BLaER1 (cell line): ENCODE measurements at regions not wholly inside any gene's neighbourhood (a gene's known extent, or its start where the extent isn't known, plus 50 kb on each side); places are given as distances from the start of the nearest gene placed in this dataset.

ENCODE experiments used
- H3K27ac ChIP-seq: shearing (Covaris generic); formaldehyde crosslinking; 2 replicates; pipeline ENCODE4 v1.8.1; 2022
- H3K27me3 ChIP-seq: shearing (Covaris generic); formaldehyde crosslinking; 2 replicates; pipeline ENCODE4 v1.8.1; 2022
- H3K36me3 ChIP-seq: shearing (Covaris generic); formaldehyde crosslinking; 2 replicates; pipeline ENCODE4 v1.8.1; 2022
- H3K4me1 ChIP-seq: shearing (Covaris generic); formaldehyde crosslinking; 2 replicates; pipeline ENCODE4 v1.8.1; 2022
- H3K4me2 ChIP-seq: shearing (Covaris generic); formaldehyde crosslinking; 2 replicates; pipeline ENCODE4 v1.8.1; 2022
- H3K4me3 ChIP-seq: shearing (Covaris generic); formaldehyde crosslinking; 2 replicates; pipeline ENCODE4 v1.8.1; 2022
- H3K9ac ChIP-seq: shearing (Covaris generic); formaldehyde crosslinking; 2 replicates; pipeline ENCODE4 v1.8.1; 2022
- H3K9me3 ChIP-seq: shearing (Covaris generic); formaldehyde crosslinking; 2 replicates; pipeline ENCODE4 v1.8.1; 2022
- H4K20me1 ChIP-seq: shearing (Covaris generic); formaldehyde crosslinking; 2 replicates; pipeline ENCODE4 v1.8.1; 2022
- Cebpa-rat ChIP-seq: shearing (Covaris generic); IDR thresholded peaks from 2 replicates; pipeline ENCODE4 v1.8.1; 2022

DNA sequence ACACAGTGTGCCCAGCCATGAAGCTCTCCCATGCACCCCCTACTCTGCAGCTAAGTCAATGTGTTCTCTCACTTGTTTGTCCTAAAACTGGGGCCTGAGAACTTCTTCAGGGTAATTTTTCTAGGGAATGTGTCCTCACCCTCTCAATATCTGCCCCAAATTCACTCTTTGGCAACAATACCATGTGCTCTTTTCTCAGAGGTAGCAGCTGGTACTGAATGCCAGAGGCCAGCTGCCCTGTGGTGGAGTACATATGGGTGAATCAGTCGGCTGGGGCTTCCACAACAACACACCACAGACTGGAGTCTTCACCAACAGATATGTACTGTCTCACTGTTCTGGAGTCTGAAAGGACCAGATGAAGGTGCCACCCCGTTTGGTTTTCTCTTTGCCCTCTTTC lies 97.7 kb upstream of the TOP3B start:
- no peaks in the 10 kb centered on the region for H3K27me3 ChIP-seq
- H3K4me3 ChIP-seq = no peak overlapping the region

GRCh38 chr22:22079404-22080148 lies 97.0 kb upstream of the TOP3B start:
- Histone ChIP-seq H3K27me3 (no peaks in the 10 kb centered on the region), H4K20me1 (no peaks in the 10 kb centered on the region), H3K36me3 (no peaks in the 10 kb centered on the region), H3K4me2 (no peak overlapping the region), H3K4me3 (no peak overlapping the region), H3K27ac (no peak overlapping the region), H3K9me3 (no peaks in the 10 kb centered on the region), H3K9ac (no peak overlapping the region), H3K4me1 (no peaks in the 10 kb centered on the region)
- TF ChIP-seq Cebpa-rat = no peak

More for the DNA sequence above, 97.7 kb upstream of the TOP3B start:
- no peak overlapping the region for H3K27ac ChIP-seq
- no peaks in the 10 kb centered on the region for H3K9me3 ChIP-seq
- H3K4me2 ChIP-seq = no peak overlapping the region
- H4K20me1 ChIP-seq = no peaks in the 10 kb centered on the region
- no peak overlapping the region for H3K9ac ChIP-seq
- no peaks in the 10 kb centered on the region for H3K4me1 ChIP-seq
- no peak for TF ChIP-seq Cebpa-rat
- H3K36me3 ChIP-seq = no peaks in the 10 kb centered on the region

DNA sequence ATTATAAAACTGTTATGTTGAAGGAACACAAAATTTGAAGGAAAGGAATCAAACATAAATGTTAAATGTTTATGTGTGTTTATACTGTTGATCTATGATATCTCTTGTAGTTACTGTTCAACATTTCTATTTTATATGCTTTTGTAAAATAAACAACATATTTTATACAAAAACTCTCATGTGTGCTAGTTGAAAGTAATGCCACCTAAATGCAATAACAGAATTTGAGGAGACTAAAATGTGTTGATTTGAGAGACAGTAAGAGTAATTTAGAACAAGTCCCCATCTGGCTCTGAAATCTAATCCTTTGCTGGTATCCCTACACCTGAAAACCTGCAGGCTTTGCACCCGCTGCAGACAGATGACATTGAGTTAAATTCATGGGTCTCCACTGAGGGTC lies 95.7 kb upstream of the TOP3B start:
- no peak overlapping the region for H3K9ac ChIP-seq
- no peak overlapping the region for H3K4me2 ChIP-seq
- no peaks in the 10 kb centered on the region for H3K4me1 ChIP-seq
- H3K4me3 ChIP-seq = no peak overlapping the region
- no peaks in the 10 kb centered on the region for H3K36me3 ChIP-seq
- H3K27ac ChIP-seq = no peak overlapping the region
- H4K20me1 ChIP-seq = no peaks in the 10 kb centered on the region
- H3K27me3 ChIP-seq = no peaks in the 10 kb centered on the region
- H3K9me3 ChIP-seq = no peaks in the 10 kb centered on the region
- TF ChIP-seq Cebpa-rat = no peak

DNA sequence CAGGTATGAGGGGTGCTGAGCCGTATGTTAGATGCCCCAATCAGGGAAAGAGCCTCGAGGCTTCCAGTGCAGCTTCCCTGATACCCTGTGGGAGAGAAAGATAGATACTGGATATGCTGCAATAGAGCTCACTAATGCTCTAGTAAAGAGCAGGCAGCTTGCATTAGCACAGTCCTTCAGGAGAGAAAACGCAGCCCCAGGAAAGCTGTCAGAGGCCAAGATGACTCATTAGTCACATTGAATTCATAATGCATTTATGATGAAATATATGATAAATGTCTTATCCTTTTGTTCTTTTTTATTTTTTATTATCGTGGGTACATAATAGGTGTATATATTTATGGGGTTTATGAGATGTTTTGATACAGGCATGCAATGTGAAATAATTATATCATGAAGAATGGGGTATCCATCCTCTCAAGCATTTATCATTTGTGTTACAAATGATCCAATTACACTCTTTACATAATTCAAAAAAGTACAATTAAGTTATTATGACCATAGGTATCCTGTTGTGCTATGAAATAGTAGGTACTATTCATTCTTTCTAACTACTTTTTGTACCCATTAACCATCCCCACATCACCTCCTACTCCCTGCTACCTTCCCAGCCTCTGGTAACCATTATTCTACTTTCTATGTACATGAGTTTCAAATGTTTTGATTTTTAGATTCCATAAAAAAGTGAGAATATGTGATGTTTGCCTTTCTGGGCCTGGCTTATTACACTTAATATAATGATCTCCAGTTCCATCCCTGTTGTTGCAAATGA lies 94.5 kb upstream of the TOP3B start:
- no peaks in the 10 kb centered on the region for H4K20me1 ChIP-seq
- H3K27me3 ChIP-seq = no peaks in the 10 kb centered on the region
- H3K27ac ChIP-seq = no peak overlapping the region
- H3K36me3 ChIP-seq = no peaks in the 10 kb centered on the region
- no peaks in the 10 kb centered on the region for H3K9me3 ChIP-seq
- no peaks in the 10 kb centered on the region for H3K4me1 ChIP-seq
- no peak overlapping the region for H3K9ac ChIP-seq
- no peak overlapping the region for H3K4me2 ChIP-seq
- H3K4me3 ChIP-seq = no peak overlapping the region
- no peak for TF ChIP-seq Cebpa-rat

DNA sequence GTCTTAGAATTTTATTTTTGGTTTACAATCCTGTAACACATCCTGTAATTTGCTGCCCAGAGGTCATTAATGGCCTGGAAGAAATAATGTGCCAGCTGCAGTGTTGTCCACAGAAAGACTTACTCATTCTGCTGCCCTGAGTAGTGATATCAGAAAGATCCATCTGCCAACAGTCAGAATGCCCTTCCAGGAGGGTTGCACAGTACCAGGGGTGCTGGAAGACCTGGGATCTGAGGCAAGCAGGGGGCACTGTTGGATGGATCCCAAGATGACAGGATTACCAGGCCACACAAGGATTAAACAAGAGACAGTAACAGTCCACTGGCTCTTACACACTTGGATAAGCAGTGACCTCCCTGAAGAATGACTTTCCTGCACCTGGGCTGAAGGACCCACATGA lies 93.8 kb upstream of the TOP3B start:
- no peak for TF ChIP-seq Cebpa-rat
- no peaks in the 10 kb centered on the region for H3K4me1 ChIP-seq
- no peak overlapping the region for H3K27ac ChIP-seq
- no peaks in the 10 kb centered on the region for H3K9me3 ChIP-seq
- no peak overlapping the region for H3K9ac ChIP-seq
- no peaks in the 10 kb centered on the region for H3K27me3 ChIP-seq
- H3K36me3 ChIP-seq = no peaks in the 10 kb centered on the region
- H3K4me3 ChIP-seq = no peak overlapping the region
- H4K20me1 ChIP-seq = no peaks in the 10 kb centered on the region
- no peak overlapping the region for H3K4me2 ChIP-seq

DNA sequence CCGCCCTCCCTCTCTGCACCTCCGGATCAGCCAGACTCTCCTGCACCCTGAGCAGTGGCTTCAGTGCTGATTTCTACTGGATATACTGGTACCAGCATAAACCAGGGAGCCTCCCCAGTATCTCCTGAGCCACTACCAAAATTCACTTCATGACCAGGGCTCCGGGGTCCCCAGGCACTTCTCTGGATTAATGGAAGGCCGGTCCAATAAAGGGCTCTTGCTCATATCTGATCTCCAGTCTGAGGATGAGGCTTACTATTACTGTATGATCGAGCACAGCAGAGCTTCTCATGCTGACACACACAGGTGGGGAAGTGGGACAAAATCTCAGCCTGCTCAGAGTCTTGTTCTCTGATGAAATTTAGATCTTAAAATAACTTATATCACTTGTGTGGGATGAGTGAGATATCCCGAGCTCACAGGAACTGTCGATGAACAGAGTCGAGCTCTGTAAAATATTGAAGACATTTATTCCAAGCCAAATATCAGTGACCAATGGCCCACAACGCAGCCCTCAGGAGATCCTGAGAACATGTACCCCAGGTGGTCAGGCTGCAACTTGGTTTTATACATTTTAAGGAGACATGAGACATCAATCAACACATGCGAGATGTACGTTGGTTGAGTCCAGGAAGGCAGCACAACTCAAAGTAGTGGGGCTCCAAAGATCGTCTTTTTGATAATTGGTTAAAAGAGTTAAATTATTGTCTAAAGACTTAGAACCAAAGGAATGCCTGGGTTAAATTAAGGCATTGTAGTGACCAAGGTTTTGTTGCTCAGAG lies 93.0 kb upstream of the TOP3B start:
- Histone ChIP-seq H3K9ac (no peak overlapping the region), H3K9me3 (no peaks in the 10 kb centered on the region), H3K4me1 (no peaks in the 10 kb centered on the region), H3K36me3 (no peaks in the 10 kb centered on the region), H3K27ac (no peak overlapping the region), H3K4me3 (no peak overlapping the region), H3K27me3 (no peaks in the 10 kb centered on the region), H3K4me2 (no peak overlapping the region), H4K20me1 (no peaks in the 10 kb centered on the region)
- TF ChIP-seq Cebpa-rat = no peak

DNA sequence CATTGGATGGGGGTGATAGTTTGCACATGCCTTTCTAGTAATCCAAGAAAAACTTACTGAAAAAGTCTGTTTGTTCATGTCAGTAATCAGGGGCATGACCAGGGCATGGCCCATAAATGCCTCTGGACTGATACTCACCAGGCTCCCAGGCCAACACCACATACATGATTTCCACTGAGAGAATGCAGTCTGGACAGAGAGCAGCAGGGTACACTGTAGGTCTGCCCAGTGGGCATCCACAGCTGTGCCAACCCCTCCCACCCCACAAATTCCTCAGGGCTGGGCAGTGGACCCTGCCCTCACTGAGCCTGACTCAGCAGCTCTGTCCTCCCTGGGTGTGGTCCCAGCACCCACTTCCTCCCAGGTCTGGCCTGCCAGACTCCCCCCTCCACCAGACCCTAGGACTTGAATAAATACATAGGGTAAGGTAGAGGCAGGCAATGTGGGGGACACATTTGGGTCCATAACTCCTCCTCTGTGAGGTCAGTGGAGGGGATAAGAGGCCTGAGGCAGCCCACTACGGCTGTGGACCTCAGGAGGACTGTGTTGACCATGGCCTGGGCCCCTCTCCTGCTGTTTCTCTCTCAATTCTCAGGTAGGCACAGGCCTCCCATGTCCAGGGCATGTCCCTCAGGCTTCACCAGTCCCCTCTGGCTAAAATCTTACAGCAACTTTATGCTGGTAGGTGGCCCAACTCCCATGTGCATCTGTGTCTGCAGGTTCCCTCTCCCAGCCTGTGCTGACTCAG lies 92.2 kb upstream of the TOP3B start:
- Histone ChIP-seq H3K27ac (no peak overlapping the region), H3K4me2 (no peak overlapping the region), H3K27me3 (no peaks in the 10 kb centered on the region), H3K36me3 (no peaks in the 10 kb centered on the region), H3K9me3 (no peaks in the 10 kb centered on the region), H4K20me1 (no peaks in the 10 kb centered on the region), H3K4me1 (0 out of 2 replicates have a peak, but pooled peaks cover 2% of the 10 kb centered on the region), H3K9ac (no peak overlapping the region), H3K4me3 (no peak overlapping the region)
- no peak for TF ChIP-seq Cebpa-rat

DNA sequence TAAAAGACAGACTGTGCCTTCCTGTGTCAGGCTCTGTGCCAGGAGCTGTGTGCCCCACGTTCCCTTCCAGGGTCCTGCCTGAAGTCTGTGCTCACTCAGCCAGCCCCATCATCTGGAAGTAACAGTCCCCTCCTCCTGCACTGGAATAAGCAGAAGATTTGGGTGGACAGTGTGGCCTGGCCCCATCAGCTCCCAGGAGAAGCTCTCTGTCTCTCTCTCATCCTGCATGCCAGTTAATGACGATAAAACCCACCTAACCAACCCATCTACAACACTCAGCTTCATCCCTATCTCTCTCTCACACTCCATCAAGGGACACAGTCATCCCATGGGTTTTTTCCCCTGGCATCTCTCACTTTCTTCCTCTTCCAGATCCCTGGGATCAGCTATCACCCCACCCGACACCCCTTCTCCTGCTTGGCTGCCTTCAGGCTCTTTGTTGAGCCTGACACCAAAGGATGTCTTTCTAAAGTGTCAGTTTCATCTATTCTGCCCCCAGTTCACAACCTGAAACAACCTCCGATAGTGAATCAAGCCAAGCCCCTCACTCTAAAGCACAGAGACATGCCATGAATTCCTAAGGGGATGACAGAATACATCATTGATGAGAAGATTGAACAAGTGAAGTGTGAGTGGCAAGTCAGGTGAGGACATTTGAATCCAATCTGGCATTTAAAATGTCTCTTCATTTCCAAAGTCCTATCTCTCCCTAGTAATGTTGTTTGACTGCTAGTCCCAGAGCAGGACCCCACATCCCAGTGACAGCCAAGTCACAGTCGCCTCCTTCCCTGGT lies 91.4 kb upstream of the TOP3B start:
- H3K9me3 ChIP-seq = no peaks in the 10 kb centered on the region
- no peak overlapping the region for H3K9ac ChIP-seq
- no peaks in the 10 kb centered on the region for H3K36me3 ChIP-seq
- H3K4me2 ChIP-seq = no peak overlapping the region
- no peaks in the 10 kb centered on the region for H4K20me1 ChIP-seq
- no peaks in the 10 kb centered on the region for H3K27me3 ChIP-seq
- 0 out of 2 replicates have a peak, but pooled peaks cover 5% of the 10 kb centered on the region for H3K4me1 ChIP-seq
- no peak overlapping the region for H3K4me3 ChIP-seq
- TF ChIP-seq Cebpa-rat = no peak
- no peak overlapping the region for H3K27ac ChIP-seq
